Colonic mucosa (tissue), 4 donors: ENCODE measurements at regions not wholly inside any gene's neighbourhood (a gene's known extent, or its start where the extent isn't known, plus 50 kb on each side); places are given as distances from the start of the nearest gene placed in this dataset.

Experiments used
- DNase-seq: peaks from one replicate; pipeline ENCODE4 v3.0.0-alpha.2; 2020
- H3K27ac ChIP-seq: fragments of 200-600 bp; one replicate; pipeline ENCODE4 v1.8.0; 2021
- H3K27me3 ChIP-seq: fragments of 200-600 bp; one replicate; pipeline ENCODE4 v1.8.0; 2021
- H3K36me3 ChIP-seq: fragments of 200-600 bp; one replicate; pipeline ENCODE4 v1.8.0; 2021
- H3K4me1 ChIP-seq: fragments of 200-600 bp; one replicate; pipeline ENCODE4 v1.8.0; 2021; ENCODE audit warnings: mild to moderate bottlenecking
- H3K4me3 ChIP-seq: fragments of 200-600 bp; one replicate; pipeline ENCODE4 v1.8.0; 2021
- H3K9ac ChIP-seq, 2 donors: one replicate each; pipeline ENCODE4 v1.7.0; 2013; ENCODE audit warnings: control low read depth in 2 of 2, low read depth in 2 of 2, low read length in 2 of 2
- H3K9me3 ChIP-seq: fragments of 200-600 bp; one replicate; pipeline ENCODE4 v1.8.0; 2021
- CTCF ChIP-seq: fragments of 200-600 bp; IDR thresholded peaks from one replicate; pipeline ENCODE4 v1.8.0; 2022; ENCODE audit warnings: antibody characterized with exemption, mild to moderate bottlenecking
- intact Hi-C: fragments of 100-400 bp; cut with DNase I; formaldehyde crosslinking; loops from one replicate; pipeline ENCODE4 v1.14.1; 2022
- donor health status: healthy.
- donor health status: DM: no; HTN: no; CAD: no.
- donor health status: DM: no; HTN: no; CAD: no.

- Histone ChIP-seq H3K27ac (peak overlapping the region; percentile 90), H3K9me3 (no peaks in the 10 kb centered on the region), H3K4me1 (peaks cover 3% of the 10 kb centered on the region), H3K4me3 (no peak overlapping the region), H3K36me3 (no peaks in the 10 kb centered on the region), H3K9ac (no peak overlapping the region), H3K27me3 (no peaks in the 10 kb centered on the region)
- no peak for TF ChIP-seq CTCF
- intact Hi-C loops, result no loop called here
- no peak for DNase-seq
These were observed 72.0 kb upstream of the JAG1 start for GRCh38 chr20:10745790-10746189.

- Histone ChIP-seq H3K27ac (peak overlapping the region; percentile 90), H3K9ac (peak overlapping the region in 1 of 2 donors; percentile 70), H3K36me3 (no peaks in the 10 kb centered on the region), H3K4me3 (peak overlapping the region; percentile 1), H3K9me3 (no peaks in the 10 kb centered on the region), H3K27me3 (no peaks in the 10 kb centered on the region), H3K4me1 (peaks cover 3% of the 10 kb centered on the region)
- DNase-seq, result peak; percentile 72
- TF ChIP-seq CTCF, result no peak
- intact Hi-C loops, result no loop called here
These were observed 73.2 kb upstream of the JAG1 start for GRCh38 chr20:10747019-10747418.

GRCh38 chr20:10749084-10749483 is 75.3 kb upstream of the JAG1 start:
- no peak overlapping the region for H3K4me3 ChIP-seq

GRCh38 chr20:10752206-10752605 is 78.4 kb upstream of the JAG1 start:
- no peak for DNase-seq
- no peaks in the 10 kb centered on the region for H3K36me3 ChIP-seq
- H3K27ac ChIP-seq, result no peak overlapping the region
- H3K4me1 ChIP-seq, result no peaks in the 10 kb centered on the region
- H3K9me3 ChIP-seq, result no peaks in the 10 kb centered on the region
- H3K9ac ChIP-seq, result no peak overlapping the region
- no peak overlapping the region for H3K4me3 ChIP-seq
- intact Hi-C loops, result no loop called here
- H3K27me3 ChIP-seq, result no peaks in the 10 kb centered on the region
- TF ChIP-seq CTCF, result no peak

More at GRCh38 chr20:10749084-10749483, 75.3 kb upstream of the JAG1 start:
- no peak for TF ChIP-seq CTCF
- Histone ChIP-seq H3K4me1 (peaks cover 3% of the 10 kb centered on the region), H3K27me3 (no peaks in the 10 kb centered on the region), H3K9ac (no peak overlapping the region), H3K9me3 (no peaks in the 10 kb centered on the region), H3K36me3 (no peaks in the 10 kb centered on the region), H3K27ac (no peak overlapping the region)
- no peak for DNase-seq
- intact Hi-C loops, result no loop called here

- H3K27ac ChIP-seq, result no peak overlapping the region
- no peaks in the 10 kb centered on the region for H3K9me3 ChIP-seq
- no peaks in the 10 kb centered on the region for H3K27me3 ChIP-seq
- no peaks in the 10 kb centered on the region for H3K36me3 ChIP-seq
- no peaks in the 10 kb centered on the region for H3K4me1 ChIP-seq
- TF ChIP-seq CTCF, result no peak
- H3K4me3 ChIP-seq, result no peak overlapping the region
- intact Hi-C loops, result no loop called here
- H3K9ac ChIP-seq, result no peak overlapping the region
- DNase-seq, result no peak
These were observed 81.0 kb upstream of the JAG1 start for GRCh38 chr20:10754824-10755223.

- Histone ChIP-seq H3K9me3 (no peaks in the 10 kb centered on the region), H3K4me1 (no peaks in the 10 kb centered on the region), H3K9ac (no peak overlapping the region), H3K27ac (no peak overlapping the region), H3K36me3 (no peaks in the 10 kb centered on the region), H3K4me3 (no peak overlapping the region), H3K27me3 (no peaks in the 10 kb centered on the region)
- no peak for DNase-seq
- intact Hi-C loops, result no loop called here
- no peak for TF ChIP-seq CTCF
These were observed 84.6 kb upstream of the JAG1 start for GRCh38 chr20:10758446-10758845.
